ENCODE measurements at regions not wholly inside any gene's neighbourhood (a gene's known extent, or its start where the extent isn't known, plus 50 kb on each side); places are given as distances from the start of the nearest gene placed in this dataset.
"Not testable (repeated sequence)": the region's sequence is repeated elsewhere in the genome, so short reads cannot be mapped to it uniquely, and the experiment has no call there.

DNA sequence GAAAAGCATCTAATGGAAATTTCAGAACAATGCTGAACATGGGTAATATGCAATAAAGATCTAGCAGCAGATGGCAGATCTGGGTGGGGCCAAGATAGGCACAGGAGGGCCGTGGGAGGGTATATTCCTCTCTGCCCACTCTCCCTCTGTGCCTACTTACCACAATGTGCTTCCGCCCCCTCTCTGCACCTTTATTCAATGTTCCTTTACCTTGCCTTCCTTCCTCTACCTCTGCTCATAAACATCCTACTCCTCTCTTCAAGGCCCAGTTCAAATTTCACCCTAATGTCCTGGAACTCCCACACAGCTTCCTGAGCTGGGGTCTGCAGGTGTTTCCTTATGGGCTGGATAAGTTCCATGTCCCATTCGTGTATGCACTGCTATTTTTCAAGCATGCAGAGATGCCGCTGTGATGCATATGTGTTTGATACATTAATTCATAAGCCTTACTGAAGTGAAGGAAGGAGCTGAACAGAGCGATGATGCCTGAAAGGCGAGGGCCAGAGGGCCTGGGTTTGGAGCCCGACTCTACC is 65.6 kb upstream of the EDEM3 start:
- no peak for DNase-seq (ENCODE audit: low read depth)

DNA sequence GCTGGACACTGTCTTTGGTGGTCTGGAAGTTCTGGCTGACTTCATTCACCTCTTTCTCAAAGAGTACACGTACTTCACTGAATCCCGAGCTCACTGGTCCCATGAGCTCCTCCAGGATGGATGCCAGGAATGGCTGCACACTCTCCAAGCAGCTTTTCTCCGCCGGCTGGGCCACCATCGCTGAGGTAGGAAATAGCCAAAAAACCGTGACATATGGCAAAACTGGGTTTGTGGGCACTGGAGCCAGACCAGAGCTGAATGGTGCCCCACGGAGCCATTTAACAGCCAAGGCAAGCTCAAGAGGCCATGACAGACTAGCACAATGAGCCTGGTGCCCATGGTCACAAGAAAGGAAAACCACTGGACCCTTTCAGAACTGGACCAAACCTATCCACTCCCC is 64.0 kb upstream of the EDEM3 start:
- no peak for DNase-seq (ENCODE audit: low read depth)

DNA sequence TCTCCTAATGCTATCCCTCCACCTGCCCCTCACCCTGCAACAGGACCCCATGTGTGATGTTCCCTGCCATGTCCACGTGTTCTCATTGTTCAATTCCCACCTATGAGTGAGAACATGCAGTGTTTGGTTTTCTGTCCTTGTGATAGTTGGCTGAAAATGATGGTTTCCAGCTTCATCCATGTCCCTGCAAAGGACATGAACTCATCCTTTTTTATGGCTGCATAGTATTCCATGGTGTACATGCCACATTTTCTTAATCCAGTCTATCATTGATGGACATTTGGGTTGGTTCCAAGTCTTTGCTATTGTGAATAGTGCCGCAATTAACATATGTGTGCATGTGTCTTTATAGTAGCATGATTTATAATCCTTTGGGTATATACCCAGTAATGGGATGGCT is 62.3 kb upstream of the EDEM3 start:
- DNase-seq (ENCODE audit: low read depth): not testable (repeated sequence)

DNA sequence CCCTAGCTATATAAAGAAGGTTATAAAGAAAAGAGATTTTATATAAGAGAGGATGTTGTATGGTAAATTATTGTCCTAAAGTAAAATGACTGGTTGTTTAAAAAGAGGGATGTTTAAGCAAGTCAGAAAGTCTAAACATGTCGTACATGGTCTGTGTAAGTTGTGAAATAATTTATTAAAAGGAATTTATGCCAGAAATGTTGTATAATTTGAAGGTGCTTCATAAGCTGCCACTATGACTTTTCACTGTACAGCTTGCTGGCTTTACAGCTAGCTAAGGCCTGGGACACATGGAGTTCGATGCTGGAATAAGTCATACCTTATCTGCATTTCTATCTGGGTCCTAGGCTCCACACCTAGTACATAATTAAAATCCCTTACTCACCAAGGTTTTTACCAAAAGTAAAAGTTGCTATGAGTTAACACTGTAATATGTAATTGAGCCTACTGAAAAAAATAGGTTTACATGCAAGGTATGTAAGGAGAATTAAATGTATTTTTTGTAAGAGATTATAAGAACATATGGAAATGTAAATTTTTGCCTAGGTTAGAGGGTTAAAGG is 59.0 kb upstream of the EDEM3 start:
- DNase-seq (ENCODE audit: low read depth): peak; percentile 36

DNA sequence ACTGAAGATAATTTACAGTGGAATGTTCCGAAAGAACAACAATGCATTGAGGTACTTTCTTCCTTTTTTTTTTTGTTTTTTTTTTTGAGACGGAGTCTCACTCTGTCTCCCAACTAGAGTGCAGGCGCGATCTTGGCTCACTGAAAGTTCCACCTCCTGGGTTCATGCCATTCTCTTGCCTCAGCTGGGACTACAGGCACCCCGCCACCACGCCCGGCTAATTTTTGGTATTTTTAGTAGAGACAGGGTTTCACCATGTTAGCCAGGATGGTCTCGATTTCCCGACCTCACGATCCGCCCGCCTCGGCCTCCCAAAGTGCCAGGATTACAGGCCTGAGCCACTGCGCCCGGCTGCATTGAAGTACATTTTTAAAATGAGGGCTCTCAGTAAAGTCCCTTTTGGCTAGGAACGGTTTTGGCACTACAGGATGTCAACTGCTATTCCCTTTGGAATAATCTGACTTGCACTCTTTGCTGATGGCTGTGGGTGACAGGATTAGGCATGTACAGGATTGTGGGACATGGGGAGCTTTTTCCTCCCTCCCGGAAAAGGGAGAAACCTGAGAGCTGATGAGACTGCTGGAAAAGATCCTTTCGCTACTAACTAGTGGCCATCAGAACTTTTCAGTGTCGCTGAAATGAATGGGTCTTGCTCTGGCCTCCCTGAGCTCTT is 56.9 kb upstream of the EDEM3 start:
- DNase-seq (ENCODE audit: low read depth): no peak

DNA sequence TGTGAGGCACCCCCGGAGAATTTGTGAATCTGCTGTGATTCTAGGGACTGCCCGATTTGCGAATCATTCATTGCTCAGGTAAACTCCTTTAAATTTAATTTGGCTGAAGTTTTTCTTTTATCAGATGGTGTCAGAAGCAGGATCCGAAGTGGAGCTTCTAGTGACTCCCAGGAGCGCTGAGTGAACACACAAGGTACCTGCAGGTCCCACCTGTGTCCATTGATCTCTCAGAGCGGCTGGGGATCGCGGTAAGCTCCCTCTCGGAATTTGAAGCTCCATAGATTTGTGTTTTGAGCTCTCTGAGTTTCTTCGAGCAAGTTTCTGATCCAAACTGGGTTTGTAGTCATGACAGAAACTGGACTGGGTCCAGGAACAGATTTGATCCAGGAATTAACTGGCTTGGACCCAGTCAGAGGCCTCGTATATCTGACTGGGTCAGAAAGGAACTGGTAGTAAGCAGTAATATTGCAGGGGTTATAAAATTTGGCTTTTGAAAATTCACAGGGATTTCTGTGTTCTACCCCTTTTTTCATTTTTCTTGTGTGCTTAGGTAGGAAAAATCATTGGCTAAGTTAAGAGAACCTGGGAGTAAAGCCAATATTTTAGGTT is 56.2 kb upstream of the EDEM3 start:
- DNase-seq (ENCODE audit: low read depth): no peak

DNA sequence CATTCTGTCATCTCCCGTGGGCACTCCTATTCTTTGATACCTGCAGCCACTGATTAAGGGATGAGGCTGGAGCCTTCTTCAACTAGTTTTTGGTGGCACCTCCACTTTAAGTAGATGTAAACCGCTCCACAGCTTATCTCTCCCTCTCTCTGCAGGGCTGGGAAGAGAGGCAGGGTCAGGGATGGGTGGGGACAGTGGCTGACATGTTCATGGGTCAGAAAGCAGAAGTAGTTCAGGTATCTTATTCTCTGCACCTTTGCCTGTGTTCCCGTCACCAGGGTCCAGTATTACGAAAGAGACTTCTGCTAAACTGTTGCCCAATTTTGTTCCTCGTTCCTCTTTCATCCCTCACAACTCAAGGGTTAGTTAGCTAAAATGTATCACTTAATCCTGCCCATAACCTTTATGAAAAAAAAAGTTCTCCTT is 51.7 kb upstream of the EDEM3 start:
- DNase-seq (ENCODE audit: low read depth): no peak

DNA sequence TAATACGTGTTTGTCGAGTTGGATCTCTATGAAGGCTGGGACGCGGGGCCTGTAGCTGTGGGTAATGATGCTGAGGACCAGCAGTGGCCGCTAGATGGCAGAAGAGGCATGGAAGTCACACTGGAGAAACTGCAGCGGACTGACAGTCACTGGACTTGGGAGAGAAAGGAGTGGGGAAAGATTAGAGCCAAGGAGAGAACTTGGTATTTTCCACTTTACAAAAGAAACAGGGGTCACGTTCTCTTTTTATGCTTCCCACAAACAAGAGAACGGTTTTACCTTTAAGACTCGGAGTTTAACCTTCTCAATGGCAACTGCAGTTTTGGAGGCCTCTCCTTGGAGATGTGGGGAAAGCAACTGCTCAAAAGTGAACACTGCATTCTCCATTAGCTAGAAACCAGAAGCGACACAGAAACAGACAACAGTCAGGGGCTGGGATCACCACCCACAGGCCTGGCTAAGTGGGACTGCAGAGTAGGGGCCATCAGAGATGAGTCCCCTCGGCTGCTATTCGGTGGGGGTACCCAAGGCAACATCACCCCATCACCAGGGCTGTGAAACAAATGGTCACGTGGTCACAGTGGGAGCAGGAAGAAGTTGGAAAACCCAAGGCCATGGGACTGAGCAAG is 51.1 kb upstream of the EDEM3 start:
- DNase-seq (ENCODE audit: low read depth): peak; percentile 76

Measured in LHCN-M2 (cell line).